GM12878 (cell line): ENCODE measurements at regions not wholly inside any gene's neighbourhood (a gene's known extent, or its start where the extent isn't known, plus 50 kb on each side); places are given as distances from the start of the nearest gene placed in this dataset.

Source experiments
- ATAC-seq: fragments of 200-7000 bp; cut with Tn5 transposase; 3 replicates; pipeline ENCODE4 v1.9.1; 2020; ENCODE audit warnings: mild to moderate bottlenecking, moderate library complexity
- BruUV-seq: library from RNA; stranded (reverse); fragments of 400-500 nt; replicated peaks from 2 replicates; lab custom pipeline; 2021; lab: Mats Ljungman, UMichigan
- CTCF ChIA-PET: fragments of 300-600 bp; sonication (Branson Sonifier 250); formaldehyde crosslinking; extraction: SDS; loops from one replicate; lab custom pipeline; 2021; ENCODE audit warnings: inconsistent platforms; lab: Yijun Ruan, JAX
- POLR2A ChIA-PET: fragments of 350-600 bp; formaldehyde crosslinking; extraction: SDS; loops from one replicate; lab custom pipeline; 2021; ENCODE audit warnings: inconsistent platforms; lab: Charles Lee
- RAD21 ChIA-PET: fragments of 300-600 bp; sonication (Branson Sonifier 250); formaldehyde crosslinking; loops from one replicate; lab custom pipeline; 2023; ENCODE audit warnings: antibody characterized with exemption; ENCODE audit not compliant: unreplicated experiment; lab: Charles Lee
- SMC1A ChIA-PET: fragments of 300-600 bp; sonication (Branson Sonifier 250); formaldehyde crosslinking; loops from one replicate; lab custom pipeline; 2023; ENCODE audit not compliant: unreplicated experiment, uncharacterized antibody; lab: Charles Lee
- DNase-seq: peaks from one replicate; pipeline ENCODE4 v3.0.0-alpha.2; 2011; ENCODE audit warnings: low read depth, low spot score
- FAIRE-seq: peaks from 3 replicates; lab custom pipeline; 2011; peaks lifted over from hg19 to GRCh38; lab: Jason Lieb, UNC
- H2AFZ ChIP-seq: 2 replicates; pipeline ENCODE4 v1.6.0; 2011; ENCODE audit warnings: low read depth, low read length, control low read depth; ENCODE audit not compliant: control insufficient read depth
- H3K27ac ChIP-seq: 2 replicates; pipeline ENCODE4 v1.5.1; 2011; ENCODE audit warnings: control low read depth; ENCODE audit not compliant: control insufficient read depth, insufficient read depth
- H3K27me3 ChIP-seq, 2 experiments: replicated peaks in 1 of 2; 2 replicates each; pipeline versions ENCODE4 v1.6.0 to v1.6.1; 2011; ENCODE audit warnings: low read length in 1 of 2; ENCODE audit not compliant: control insufficient read depth in 2 of 2, insufficient read depth in 2 of 2
- H3K36me3 ChIP-seq, 2 experiments: 2 replicates each; pipeline ENCODE4 v1.5.1; 2011; ENCODE audit warnings: low read length in 1 of 2; ENCODE audit not compliant: control insufficient read depth in 2 of 2, insufficient read depth in 2 of 2
- H3K4me1 ChIP-seq: 2 replicates; pipeline ENCODE4 v1.6.1; 2011; ENCODE audit warnings: mild to moderate bottlenecking, low read length, moderate library complexity, mixed read lengths; ENCODE audit not compliant: control insufficient read depth, insufficient read depth
- H3K4me2 ChIP-seq: 2 replicates; pipeline ENCODE4 v1.6.0; 2011; ENCODE audit warnings: control low read depth; ENCODE audit not compliant: control insufficient read depth, insufficient read depth
- H3K4me3 ChIP-seq: fragments of 200-600 bp; sonication (generic); 2 replicates; pipeline ENCODE4 v1.5.1; 2016
- H3K79me2 ChIP-seq: 2 replicates; pipeline ENCODE4 v1.6.0; 2011; ENCODE audit warnings: low read length; ENCODE audit not compliant: control insufficient read depth, insufficient read depth
- H3K9ac ChIP-seq: 2 replicates; pipeline ENCODE4 v1.8.0; 2011; ENCODE audit warnings: low read length, control low read depth, mixed read lengths; ENCODE audit not compliant: control insufficient read depth, insufficient read depth
- H3K9me3 ChIP-seq: replicated peaks from 3 replicates; pipeline ENCODE4 v1.5.1; 2011; ENCODE audit warnings: mild to moderate bottlenecking, low read length; ENCODE audit not compliant: control insufficient read depth, insufficient read depth
- H4K20me1 ChIP-seq: 2 replicates; pipeline ENCODE4 v1.6.0; 2011; ENCODE audit not compliant: control insufficient read depth, insufficient read depth
- BACH1 ChIP-seq: fragments of 450-650 bp; IDR thresholded peaks from 2 replicates; pipeline ENCODE4 v1.6.1; 2017; ENCODE audit warnings: mild to moderate bottlenecking, borderline replicate concordance
- CREM ChIP-seq: IDR thresholded peaks from 2 replicates; pipeline ENCODE4 v1.6.1; 2014; ENCODE audit warnings: antibody characterized with exemption, low read depth
- E2F8 ChIP-seq: fragments of 450-650 bp; IDR thresholded peaks from 2 replicates; pipeline ENCODE4 v1.6.1; 2018; ENCODE audit warnings: mild to moderate bottlenecking, low read depth, moderate library complexity; ENCODE audit not compliant: partially characterized antibody
- GATAD2B ChIP-seq: fragments of 450-650 bp; conservative IDR thresholded peaks from 2 replicates; pipeline ENCODE4 v1.6.1; 2017; ENCODE audit warnings: low read depth, mild to moderate bottlenecking, moderate library complexity
- NFIC ChIP-seq: IDR thresholded peaks from 2 replicates; pipeline ENCODE4 v1.6.1; 2012; ENCODE audit warnings: low read depth, mild to moderate bottlenecking, inconsistent platforms, low read length, moderate library complexity
- NFYA ChIP-seq: IDR thresholded peaks from 2 replicates; pipeline ENCODE4 v1.6.1; 2011; ENCODE audit warnings: low read depth, mild to moderate bottlenecking, low read length, improper control_type of control experiment, borderline replicate concordance
- NRF1 ChIP-seq: conservative IDR thresholded peaks from 2 replicates; pipeline ENCODE4 v1.6.1; 2011; ENCODE audit warnings: mild to moderate bottlenecking, low read depth, low read length, improper control_type of control experiment
- RBBP5 ChIP-seq: fragments of 200-600 bp; sonication (generic); conservative IDR thresholded peaks from 2 replicates; pipeline ENCODE4 v1.6.1; 2016
- SKIL ChIP-seq: fragments of 450-650 bp; IDR thresholded peaks from 2 replicates; pipeline ENCODE4 v1.6.1; 2017; ENCODE audit warnings: mild to moderate bottlenecking, low read depth, inconsistent platforms; ENCODE audit not compliant: poor library complexity, severe bottlenecking
- SPI1 ChIP-seq: IDR thresholded peaks from 2 replicates; pipeline ENCODE4 v1.6.1; 2011; ENCODE audit warnings: low read depth, mild to moderate bottlenecking, low read length, moderate library complexity, borderline replicate concordance; ENCODE audit not compliant: insufficient read depth
- ZNF384 ChIP-seq: IDR thresholded peaks from 2 replicates; pipeline ENCODE4 v1.6.1; 2012; ENCODE audit warnings: low read depth, mild to moderate bottlenecking, low read length, improper control_type of control experiment, borderline replicate concordance
- WGBS: methylation state at CpG from one replicate; pipeline ENCODE4 v1.1.6; 2016; ENCODE audit warnings: low lambda C conversion rate; ENCODE audit not compliant: insufficient replicate concordance, insufficient coverage; ENCODE audit errors: missing lambda C conversion rate; 5-methylcytosine and 5-hydroxymethylcytosine counted together
- in situ Hi-C: fragments of 300-500 bp; cut with MboI; formaldehyde crosslinking; loops from 9 replicates; pipeline ENCODE4 v1.14.3; 2018; ENCODE audit warnings: mixed read lengths
- intact Hi-C: fragments of 100-400 bp; cut with micrococcal nuclease; formaldehyde crosslinking; loops from one replicate; pipeline ENCODE4 v1.14.2; 2022; ENCODE audit not compliant: unreplicated experiment
- TF ChIP-seq, protein P1 (sequence below): IDR thresholded peaks from 2 replicates; pipeline ENCODE4 v1.6.1; 2011; ENCODE audit warnings: borderline replicate concordance, low read depth, mild to moderate bottlenecking, moderate library complexity, mixed read lengths, low read length; ENCODE audit not compliant: insufficient read depth; ENCODE audit errors: extremely low read length
- TF ChIP-seq, protein P2 (sequence below): IDR thresholded peaks from 2 replicates; pipeline ENCODE4 v1.6.1; 2011; ENCODE audit warnings: low read depth, low read length, improper control_type of control experiment, borderline replicate concordance
- TF ChIP-seq, protein P3 (sequence below): fragments of 450-650 bp; formaldehyde crosslinking; IDR thresholded peaks from 2 replicates; pipeline ENCODE4 v1.4.0; 2022; ENCODE audit warnings: mild to moderate bottlenecking, moderate library complexity

DNA sequence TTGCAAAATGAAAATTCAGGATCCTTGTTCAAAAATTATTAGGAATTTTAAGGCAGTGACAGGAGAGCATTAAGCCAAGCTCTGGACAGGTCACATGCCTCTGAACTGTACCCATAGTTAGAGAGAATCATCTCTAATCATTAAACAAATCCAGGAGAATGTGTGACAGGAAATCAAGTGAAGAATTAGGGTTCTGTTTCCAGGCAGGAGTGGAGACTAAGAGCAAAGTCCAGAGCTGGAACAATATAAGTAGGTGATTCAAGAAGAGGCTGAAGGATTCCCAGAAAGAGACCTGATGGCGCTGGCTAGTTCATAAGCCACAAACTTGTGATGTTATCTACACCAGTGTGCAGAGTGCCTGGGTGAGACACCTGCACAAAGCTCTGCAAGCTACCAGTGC lies 104.6 kb upstream of the PRKG2 start:
- Histone ChIP-seq H3K9ac (no peak overlapping the region), H3K4me3 (no peak overlapping the region), H4K20me1 (no peaks in the 10 kb centered on the region), H3K27ac (no peak overlapping the region), H3K79me2 (no peaks in the 10 kb centered on the region), H3K4me2 (no peak overlapping the region), H3K4me1 (no peaks in the 10 kb centered on the region), H3K27me3 (no peaks in the 10 kb centered on the region), H3K36me3 (no peaks in the 10 kb centered on the region), H2AFZ (no peak overlapping the region), H3K9me3 (no peaks in the 10 kb centered on the region)
- no peak for DNase-seq
- FAIRE-seq: no peak
- 0% methylated on average over 1 of the region's 1 CpG for WGBS
- in situ Hi-C loops (no loop called here), intact Hi-C loops (no loop called here)
- BruUV-seq: no TSS peak
- CTCF ChIA-PET: no interaction called here
- ATAC-seq: no peak
- POLR2A ChIA-PET: no interaction called here
- TF ChIP-seq GATAD2B: no peak
- no peak for TF ChIP-seq RBBP5
- TF ChIP-seq, protein P1, sequence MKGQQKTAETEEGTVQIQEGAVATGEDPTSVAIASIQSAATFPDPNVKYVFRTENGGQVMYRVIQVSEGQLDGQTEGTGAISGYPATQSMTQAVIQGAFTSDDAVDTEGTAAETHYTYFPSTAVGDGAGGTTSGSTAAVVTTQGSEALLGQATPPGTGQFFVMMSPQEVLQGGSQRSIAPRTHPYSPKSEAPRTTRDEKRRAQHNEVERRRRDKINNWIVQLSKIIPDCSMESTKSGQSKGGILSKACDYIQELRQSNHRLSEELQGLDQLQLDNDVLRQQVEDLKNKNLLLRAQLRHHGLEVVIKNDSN: no peak
- no peak for TF ChIP-seq NFYA
- no peak for TF ChIP-seq SPI1
- TF ChIP-seq ZNF384: no peak
- TF ChIP-seq CREM: no peak
- no peak for TF ChIP-seq E2F8
- TF ChIP-seq, protein P2, sequence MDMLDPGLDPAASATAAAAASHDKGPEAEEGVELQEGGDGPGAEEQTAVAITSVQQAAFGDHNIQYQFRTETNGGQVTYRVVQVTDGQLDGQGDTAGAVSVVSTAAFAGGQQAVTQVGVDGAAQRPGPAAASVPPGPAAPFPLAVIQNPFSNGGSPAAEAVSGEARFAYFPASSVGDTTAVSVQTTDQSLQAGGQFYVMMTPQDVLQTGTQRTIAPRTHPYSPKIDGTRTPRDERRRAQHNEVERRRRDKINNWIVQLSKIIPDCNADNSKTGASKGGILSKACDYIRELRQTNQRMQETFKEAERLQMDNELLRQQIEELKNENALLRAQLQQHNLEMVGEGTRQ: no peak
- TF ChIP-seq, protein P3, sequence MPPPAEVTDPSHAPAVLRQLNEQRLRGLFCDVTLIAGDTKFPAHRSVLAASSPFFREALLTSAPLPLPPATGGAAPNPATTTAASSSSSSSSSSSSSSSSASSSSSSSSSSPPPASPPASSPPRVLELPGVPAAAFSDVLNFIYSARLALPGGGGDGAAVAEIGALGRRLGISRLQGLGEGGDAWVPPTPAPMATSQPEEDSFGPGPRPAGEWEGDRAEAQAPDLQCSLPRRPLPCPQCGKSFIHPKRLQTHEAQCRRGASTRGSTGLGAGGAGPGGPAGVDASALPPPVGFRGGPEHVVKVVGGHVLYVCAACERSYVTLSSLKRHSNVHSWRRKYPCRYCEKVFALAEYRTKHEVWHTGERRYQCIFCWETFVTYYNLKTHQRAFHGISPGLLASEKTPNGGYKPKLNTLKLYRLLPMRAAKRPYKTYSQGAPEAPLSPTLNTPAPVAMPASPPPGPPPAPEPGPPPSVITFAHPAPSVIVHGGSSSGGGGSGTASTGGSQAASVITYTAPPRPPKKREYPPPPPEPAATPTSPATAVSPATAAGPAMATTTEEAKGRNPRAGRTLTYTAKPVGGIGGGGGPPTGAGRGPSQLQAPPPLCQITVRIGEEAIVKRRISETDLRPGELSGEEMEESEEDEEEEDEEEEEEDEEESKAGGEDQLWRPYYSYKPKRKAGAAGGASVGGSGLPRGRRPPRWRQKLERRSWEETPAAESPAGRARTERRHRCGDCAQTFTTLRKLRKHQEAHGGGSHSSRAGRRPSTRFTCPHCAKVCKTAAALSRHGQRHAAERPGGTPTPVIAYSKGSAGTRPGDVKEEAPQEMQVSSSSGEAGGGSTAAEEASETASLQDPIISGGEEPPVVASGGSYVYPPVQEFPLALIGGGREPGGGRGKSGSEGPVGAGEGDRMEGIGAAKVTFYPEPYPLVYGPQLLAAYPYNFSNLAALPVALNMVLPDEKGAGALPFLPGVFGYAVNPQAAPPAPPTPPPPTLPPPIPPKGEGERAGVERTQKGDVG (CRISPR knock-in tag): no peak
- no peak for TF ChIP-seq SKIL
- TF ChIP-seq NFIC: no peak
- TF ChIP-seq BACH1: no peak
- TF ChIP-seq NRF1: no peak
- RAD21 ChIA-PET: no interaction called here
- SMC1A ChIA-PET: no interaction called here
